H9 (cell line): ENCODE measurements at regions not wholly inside any gene's neighbourhood (a gene's known extent, or its start where the extent isn't known, plus 50 kb on each side); places are given as distances from the start of the nearest gene placed in this dataset.

Experiments
- DNase-seq: peaks from one replicate; pipeline ENCODE4 v3.0.0-alpha.2; 2017
- H2AFZ ChIP-seq: one replicate; pipeline ENCODE4 v1.6.1; 2013; ENCODE audit warnings: mild to moderate bottlenecking, low read length, control low read depth, moderate library complexity
- H2AK5ac ChIP-seq: 2 replicates; pipeline ENCODE4 v1.6.1; 2013; ENCODE audit warnings: low read length, control low read depth, mixed read lengths; ENCODE audit not compliant: insufficient read length
- H2BK120ac ChIP-seq: one replicate; pipeline ENCODE4 v1.6.1; 2013; ENCODE audit warnings: low read depth, mild to moderate bottlenecking, low read length, control low read depth, inconsistent platforms; ENCODE audit not compliant: poor library complexity, severe bottlenecking
- H2BK12ac ChIP-seq: 2 replicates; pipeline ENCODE4 v1.6.1; 2013; ENCODE audit warnings: low read length, control low read depth, mixed read lengths, low read depth; ENCODE audit not compliant: insufficient read length
- H2BK15ac ChIP-seq: 2 replicates; pipeline ENCODE4 v1.6.1; 2013; ENCODE audit warnings: low read depth, low read length, control low read depth
- H2BK20ac ChIP-seq: one replicate; pipeline ENCODE4 v1.6.1; 2013; ENCODE audit warnings: low read depth, mild to moderate bottlenecking, low read length, control low read depth, inconsistent platforms; ENCODE audit not compliant: poor library complexity, severe bottlenecking
- H2BK5ac ChIP-seq: 2 replicates; pipeline ENCODE4 v1.6.1; 2013; ENCODE audit warnings: low read length, control low read depth, mixed read lengths; ENCODE audit not compliant: insufficient read length
- H3K14ac ChIP-seq: 2 replicates; pipeline ENCODE4 v1.6.1; 2013; ENCODE audit warnings: low read length, control low read depth; ENCODE audit not compliant: insufficient read depth
- H3K18ac ChIP-seq: 2 replicates; pipeline ENCODE4 v1.6.1; 2013; ENCODE audit warnings: low read depth, mild to moderate bottlenecking, mixed read lengths, low read length, control low read depth; ENCODE audit not compliant: insufficient read length
- H3K23ac ChIP-seq: 2 replicates; pipeline ENCODE4 v1.6.1; 2013; ENCODE audit warnings: low read length, control low read depth, mixed read lengths, low read depth; ENCODE audit not compliant: insufficient read length
- H3K23me2 ChIP-seq: 2 replicates; pipeline ENCODE4 v1.6.1; 2013; ENCODE audit warnings: low read depth, mild to moderate bottlenecking, mixed read lengths, low read length, control low read depth; ENCODE audit not compliant: insufficient read length, poor library complexity, severe bottlenecking
- H3K27ac ChIP-seq: 2 replicates; pipeline ENCODE4 v1.5.1; 2013; ENCODE audit warnings: low read length, control low read depth, mixed read lengths, low read depth; ENCODE audit not compliant: insufficient read length
- H3K27me3 ChIP-seq: 2 replicates; pipeline ENCODE4 v1.6.1; 2013; ENCODE audit warnings: low read length, control low read depth, inconsistent platforms; ENCODE audit not compliant: insufficient read depth
- H3K4ac ChIP-seq: 2 replicates; pipeline ENCODE4 v1.6.1; 2013; ENCODE audit warnings: low read depth, mild to moderate bottlenecking, control low read depth, inconsistent platforms, low read length, moderate library complexity
- H3K4me1 ChIP-seq: 2 replicates; pipeline ENCODE4 v1.6.1; 2013; ENCODE audit warnings: low read length, control low read depth, inconsistent platforms; ENCODE audit not compliant: insufficient read depth
- H3K4me2 ChIP-seq: 2 replicates; pipeline ENCODE4 v1.6.1; 2013; ENCODE audit warnings: low read length, control low read depth, mixed read lengths; ENCODE audit not compliant: insufficient read length, insufficient read depth
- H3K56ac ChIP-seq: 2 replicates; pipeline ENCODE4 v1.6.1; 2013; ENCODE audit warnings: low read depth, mild to moderate bottlenecking, mixed read lengths, low read length, control low read depth; ENCODE audit not compliant: insufficient read length
- H3K79me1 ChIP-seq: 2 replicates; pipeline ENCODE4 v1.6.1; 2013; ENCODE audit warnings: low read depth, mild to moderate bottlenecking, moderate library complexity, low read length, control low read depth, inconsistent platforms; ENCODE audit not compliant: insufficient read depth, poor library complexity, severe bottlenecking
- H3K79me2 ChIP-seq: 2 replicates; pipeline ENCODE4 v1.6.1; 2013; ENCODE audit warnings: low read length, control low read depth, inconsistent platforms; ENCODE audit not compliant: insufficient read depth
- H3K9ac ChIP-seq: 2 replicates; pipeline ENCODE4 v1.6.1; 2013; ENCODE audit warnings: low read length, control low read depth, mixed read lengths; ENCODE audit not compliant: insufficient read length; ENCODE audit errors: extremely low read depth
- H3K9me3 ChIP-seq: one replicate; pipeline ENCODE4 v1.6.1; 2013; ENCODE audit warnings: low read depth, low read length, inconsistent platforms; ENCODE audit not compliant: control insufficient read depth
- H3T11ph ChIP-seq: one replicate; pipeline ENCODE4 v1.6.1; 2013; ENCODE audit warnings: mild to moderate bottlenecking, low read length, control low read depth, inconsistent platforms
- H4K20me1 ChIP-seq: one replicate; pipeline ENCODE4 v1.6.1; 2013; ENCODE audit not compliant: control insufficient read depth, insufficient read length, insufficient read depth
- H4K5ac ChIP-seq: 2 replicates; pipeline ENCODE4 v1.6.1; 2013; ENCODE audit warnings: low read depth, mild to moderate bottlenecking, mixed read lengths, low read length, control low read depth; ENCODE audit not compliant: insufficient read length
- H4K8ac ChIP-seq: replicated peaks from 2 replicates; pipeline ENCODE4 v1.6.1; 2013; ENCODE audit warnings: low read length, control low read depth, mixed read lengths, low read depth; ENCODE audit not compliant: insufficient read length
- H4K91ac ChIP-seq: 2 replicates; pipeline ENCODE4 v1.6.1; 2013; ENCODE audit warnings: low read depth, mild to moderate bottlenecking, moderate library complexity, mixed read lengths, low read length, control low read depth; ENCODE audit not compliant: insufficient read length
- H3K27ac Mint-ChIP-seq, 3 experiments: 2 replicates in 2 of 3; 3 replicates in 1 of 3; pipeline ENCODE4 v1.8.0; 2020 to 2021; ENCODE audit warnings: mixed read lengths in 3 of 3, mild to moderate bottlenecking in 1 of 3, moderate library complexity in 1 of 3
- H3K27me3 Mint-ChIP-seq: 2 replicates; pipeline ENCODE4 v1.8.0; 2021; ENCODE audit warnings: low read depth, mild to moderate bottlenecking, moderate library complexity, mixed read lengths
- H3K36me3 Mint-ChIP-seq, 3 experiments: 2 replicates in 2 of 3; 3 replicates in 1 of 3; pipeline ENCODE4 v1.8.0; 2020 to 2021; ENCODE audit warnings: low read depth in 3 of 3, mixed read lengths in 3 of 3; ENCODE audit not compliant: insufficient read depth in 1 of 3
- H3K4me1 Mint-ChIP-seq, 2 experiments: 2 replicates each; pipeline ENCODE4 v1.8.0; 2020; ENCODE audit warnings: mixed read lengths in 2 of 2
- H3K4me3 Mint-ChIP-seq, 2 experiments: 2 replicates in 1 of 2; 3 replicates in 1 of 2; pipeline ENCODE4 v1.8.0; 2020 to 2021; ENCODE audit warnings: mild to moderate bottlenecking in 2 of 2, mixed read lengths in 2 of 2, moderate library complexity in 1 of 2
- H3K9me3 Mint-ChIP-seq, 2 experiments: 2 replicates in 1 of 2; 3 replicates in 1 of 2; pipeline ENCODE4 v1.8.0; 2020; ENCODE audit warnings: mild to moderate bottlenecking in 2 of 2, mixed read lengths in 2 of 2, moderate library complexity in 1 of 2
- WGBS: extraction: QIAGEN DNeasy Blood & Tissue Kit; methylation state at CpG from one replicate; pipeline ENCODE4 v1.1.7; 2013; ENCODE audit warnings: missing lambda C conversion rate, low lambda C conversion rate, mixed read lengths; ENCODE audit not compliant: insufficient read length; ENCODE audit errors: extremely low coverage; 5-methylcytosine and 5-hydroxymethylcytosine counted together
- TF ChIP-seq, protein P1 (sequence below): fragments of 200-600 bp; sonication (generic); conservative IDR thresholded peaks from 3 replicates; pipeline ENCODE4 v1.8.0; 2021; ENCODE audit warnings: antibody characterized with exemption, mild to moderate bottlenecking

DNA sequence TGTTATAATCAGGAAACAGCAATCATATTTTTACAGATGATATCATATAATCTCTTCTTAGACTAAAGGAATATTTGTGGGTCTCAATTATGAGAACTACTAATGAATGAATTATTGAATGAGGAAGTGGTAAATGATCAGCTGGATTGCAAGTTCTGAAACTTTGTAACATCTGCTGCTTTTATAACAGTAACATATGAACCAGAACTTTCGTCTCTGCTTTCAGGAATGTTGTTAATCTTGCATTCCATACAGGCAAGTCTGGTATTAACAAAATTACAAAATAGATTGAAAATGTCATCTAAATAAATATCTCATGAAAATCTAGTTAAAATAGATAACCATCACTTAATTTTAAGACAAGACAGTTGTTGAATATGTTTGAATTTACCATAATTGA lies 110.5 kb upstream of the COL11A1 start:
- H3K9ac ChIP-seq = no peak overlapping the region
- no peak overlapping the region for H2BK15ac ChIP-seq
- no peak overlapping the region for H2BK120ac ChIP-seq
- H2AFZ ChIP-seq = no peak overlapping the region
- H4K20me1 ChIP-seq = no peaks in the 10 kb centered on the region
- no peak overlapping the region for H3T11ph ChIP-seq
- H3K79me1 ChIP-seq = no peaks in the 10 kb centered on the region
- H3K9me3 Mint-ChIP-seq = no peaks in the 10 kb centered on the region; a peak in 1 of 5 replicates
- H3K27me3 Mint-ChIP-seq = no peaks in the 10 kb centered on the region
- no peak overlapping the region for H2BK20ac ChIP-seq
- no peak overlapping the region for H3K14ac ChIP-seq
- no peak overlapping the region for H3K4me3 Mint-ChIP-seq
- H3K4me1 ChIP-seq = no peaks in the 10 kb centered on the region
- H3K4me2 ChIP-seq = no peak overlapping the region
- no peaks in the 10 kb centered on the region for H3K4me1 Mint-ChIP-seq
- no peak overlapping the region for H2BK5ac ChIP-seq
- no peak overlapping the region for H4K91ac ChIP-seq
- no peak overlapping the region for H2AK5ac ChIP-seq
- no peak overlapping the region for H4K8ac ChIP-seq
- no peak for DNase-seq
- no peak overlapping the region for H3K23ac ChIP-seq
- no peaks in the 10 kb centered on the region for H3K27me3 ChIP-seq
- no peaks in the 10 kb centered on the region for H3K36me3 Mint-ChIP-seq
- no peaks in the 10 kb centered on the region for H3K79me2 ChIP-seq
- no peaks in the 10 kb centered on the region for H3K9me3 ChIP-seq
- TF ChIP-seq, protein P1, sequence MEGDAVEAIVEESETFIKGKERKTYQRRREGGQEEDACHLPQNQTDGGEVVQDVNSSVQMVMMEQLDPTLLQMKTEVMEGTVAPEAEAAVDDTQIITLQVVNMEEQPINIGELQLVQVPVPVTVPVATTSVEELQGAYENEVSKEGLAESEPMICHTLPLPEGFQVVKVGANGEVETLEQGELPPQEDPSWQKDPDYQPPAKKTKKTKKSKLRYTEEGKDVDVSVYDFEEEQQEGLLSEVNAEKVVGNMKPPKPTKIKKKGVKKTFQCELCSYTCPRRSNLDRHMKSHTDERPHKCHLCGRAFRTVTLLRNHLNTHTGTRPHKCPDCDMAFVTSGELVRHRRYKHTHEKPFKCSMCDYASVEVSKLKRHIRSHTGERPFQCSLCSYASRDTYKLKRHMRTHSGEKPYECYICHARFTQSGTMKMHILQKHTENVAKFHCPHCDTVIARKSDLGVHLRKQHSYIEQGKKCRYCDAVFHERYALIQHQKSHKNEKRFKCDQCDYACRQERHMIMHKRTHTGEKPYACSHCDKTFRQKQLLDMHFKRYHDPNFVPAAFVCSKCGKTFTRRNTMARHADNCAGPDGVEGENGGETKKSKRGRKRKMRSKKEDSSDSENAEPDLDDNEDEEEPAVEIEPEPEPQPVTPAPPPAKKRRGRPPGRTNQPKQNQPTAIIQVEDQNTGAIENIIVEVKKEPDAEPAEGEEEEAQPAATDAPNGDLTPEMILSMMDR = no peak
- H3K56ac ChIP-seq = no peak overlapping the region
- H3K18ac ChIP-seq = no peak overlapping the region
- no peak overlapping the region for H3K27ac ChIP-seq
- no peak overlapping the region for H2BK12ac ChIP-seq
- H3K27ac Mint-ChIP-seq = no peak overlapping the region
- no peaks in the 10 kb centered on the region for H3K23me2 ChIP-seq
- no peak overlapping the region for H4K5ac ChIP-seq
- no peak overlapping the region for H3K4ac ChIP-seq
- no CpG with 5 or more reads among the region's 1 CpG for WGBS
